NCI-H146 (cell line): ENCODE measurements at regions not wholly inside any gene's neighbourhood (a gene's known extent, or its start where the extent isn't known, plus 50 kb on each side); places are given as distances from the start of the nearest gene placed in this dataset.
"Not testable (repeated sequence)": the region's sequence is repeated elsewhere in the genome, so short reads cannot be mapped to it uniquely, and the experiment has no call there.

Experiments
- DNase-seq: peaks from one replicate; lab custom pipeline; 2025; lab: John Stamatoyannopoulos, UW

- no peak for DNase-seq
Observed at GRCh38 chr20:46785958-46786357, 76.5 kb downstream of the SLC2A10 start.

- DNase-seq, result no peak
Observed at GRCh38 chr20:46786566-46786965, 77.1 kb downstream of the SLC2A10 start.

- no peak for DNase-seq
Observed at GRCh38 chr20:46787991-46788762, 78.7 kb downstream of the SLC2A10 start.

GRCh38 chr20:46788763-46789091 lies 79.3 kb downstream of the SLC2A10 start:
- not testable (repeated sequence) for DNase-seq

- DNase-seq, result no peak
Observed at GRCh38 chr20:46789339-46790028, 80.0 kb downstream of the SLC2A10 start.

GRCh38 chr20:46791722-46792416 lies 82.4 kb downstream of the SLC2A10 start:
- peak; percentile 45 for DNase-seq

GRCh38 chr20:46797206-46797605 lies 87.8 kb downstream of the SLC2A10 start:
- DNase-seq, result no peak

GRCh38 chr20:46798430-46798829 lies 89.0 kb downstream of the SLC2A10 start:
- DNase-seq, result no peak

GRCh38 chr20:46799781-46800408 lies 90.4 kb downstream of the SLC2A10 start:
- DNase-seq, result peak; percentile 87

- no peak for DNase-seq
Observed at GRCh38 chr20:46800409-46800804, 91.0 kb downstream of the SLC2A10 start.

- DNase-seq, result no peak
Observed at GRCh38 chr20:46801003-46801702, 91.7 kb downstream of the SLC2A10 start.

- DNase-seq, result no peak
Observed at GRCh38 chr20:46802722-46803121, 91.9 kb upstream of the EYA2 start.

GRCh38 chr20:46803123-46804020 lies 91.3 kb upstream of the EYA2 start:
- no peak for DNase-seq

- DNase-seq, result no peak
Observed at GRCh38 chr20:46804126-46804525, 90.5 kb upstream of the EYA2 start.

- DNase-seq, result no peak
Observed at GRCh38 chr20:46805836-46806235, 88.8 kb upstream of the EYA2 start.

GRCh38 chr20:46807998-46808397 lies 86.6 kb upstream of the EYA2 start:
- DNase-seq, result no peak

GRCh38 chr20:46808565-46808964 lies 86.1 kb upstream of the EYA2 start:
- DNase-seq, result peak; percentile 65

GRCh38 chr20:46809706-46810360 lies 84.8 kb upstream of the EYA2 start:
- DNase-seq, result no peak

GRCh38 chr20:46810448-46811223 lies 84.0 kb upstream of the EYA2 start:
- peak; percentile 90 for DNase-seq
